Activated CD4-positive, alpha-beta T cell treated with anti-CD3 and anti-CD28 coated beads for 24 hours (primary cell): ENCODE measurements at regions not wholly inside any gene's neighbourhood (a gene's known extent, or its start where the extent isn't known, plus 50 kb on each side); places are given as distances from the start of the nearest gene placed in this dataset.
A peak's percentile ranks its signal among the peaks of the same experiment; 100 is the strongest.
"Not testable (repeated sequence)": the region's sequence is repeated elsewhere in the genome, so short reads cannot be mapped to it uniquely, and the experiment has no call there.

ENCODE experiments used
- DNase-seq, 2 donors: peaks; one replicate each; pipeline ENCODE4 v3.0.0-alpha.2; 2020; ENCODE audit warnings: low read depth in 2 of 2

GRCh38 chr11:127864861-127865260 is 722.5 kb downstream of the ETS1 start:
- no peak for DNase-seq

GRCh38 chr11:127862406-127862805 is 725.0 kb downstream of the ETS1 start:
- DNase-seq = no peak

GRCh38 chr11:127859941-127860354 is 727.4 kb downstream of the ETS1 start:
- DNase-seq = no peak

- DNase-seq = no peak
Measured at GRCh38 chr11:127844876-127845275, 742.5 kb downstream of the ETS1 start.

GRCh38 chr11:127843483-127844396 is 743.6 kb downstream of the ETS1 start:
- DNase-seq = peak; percentile 32 to 71

GRCh38 chr11:127825183-127825582 is 762.2 kb downstream of the ETS1 start:
- DNase-seq = no peak

- DNase-seq = no peak
Measured at GRCh38 chr11:127818625-127819024, 768.7 kb downstream of the ETS1 start.

GRCh38 chr11:127816962-127817361 is 770.4 kb downstream of the ETS1 start:
- DNase-seq = no peak

GRCh38 chr11:127815331-127815730 is 772.0 kb downstream of the ETS1 start:
- no peak for DNase-seq

- DNase-seq = no peak
Measured at GRCh38 chr11:127806501-127806900, 780.9 kb downstream of the ETS1 start.

GRCh38 chr11:127805771-127806170 is 781.6 kb downstream of the ETS1 start:
- no peak for DNase-seq

- no peak for DNase-seq
Measured at GRCh38 chr11:127804747-127805400, 782.5 kb downstream of the ETS1 start.

- no peak for DNase-seq
Measured at GRCh38 chr11:127803755-127804154, 783.6 kb downstream of the ETS1 start.

GRCh38 chr11:127800989-127801688 is 786.2 kb downstream of the ETS1 start:
- no peak for DNase-seq

GRCh38 chr11:127795326-127795725 is 792.0 kb downstream of the ETS1 start:
- DNase-seq = no peak

GRCh38 chr11:127791844-127792243 is 791.3 kb upstream of the KIRREL3 start:
- no peak for DNase-seq

- no peak for DNase-seq
Measured at GRCh38 chr11:127790592-127790991, 790.0 kb upstream of the KIRREL3 start.

- no peak for DNase-seq
Measured at GRCh38 chr11:127789927-127790326, 789.4 kb upstream of the KIRREL3 start.

GRCh38 chr11:127772938-127773337 is 772.4 kb upstream of the KIRREL3 start:
- not testable (repeated sequence) for DNase-seq

GRCh38 chr11:127768931-127769330 is 768.4 kb upstream of the KIRREL3 start:
- not testable (repeated sequence) for DNase-seq

GRCh38 chr11:127766734-127767133 is 766.2 kb upstream of the KIRREL3 start:
- no peak for DNase-seq

- DNase-seq = no peak
Measured at GRCh38 chr11:127738771-127739286, 738.3 kb upstream of the KIRREL3 start.
